ENCODE measurements at regions not wholly inside any gene's neighbourhood (a gene's known extent, or its start where the extent isn't known, plus 50 kb on each side); places are given as distances from the start of the nearest gene placed in this dataset.

GRCh38 chr4:24105327-24106038 is 215.6 kb upstream of the PPARGC1A start:
- DNase-seq (ENCODE audit: low read depth), result peak; percentile 72

GRCh38 chr4:24104158-24104565 is 214.3 kb upstream of the PPARGC1A start:
- no peak for DNase-seq (ENCODE audit: low read depth)

GRCh38 chr4:24103434-24104157 is 213.7 kb upstream of the PPARGC1A start:
- no peak for DNase-seq (ENCODE audit: low read depth)

DNA sequence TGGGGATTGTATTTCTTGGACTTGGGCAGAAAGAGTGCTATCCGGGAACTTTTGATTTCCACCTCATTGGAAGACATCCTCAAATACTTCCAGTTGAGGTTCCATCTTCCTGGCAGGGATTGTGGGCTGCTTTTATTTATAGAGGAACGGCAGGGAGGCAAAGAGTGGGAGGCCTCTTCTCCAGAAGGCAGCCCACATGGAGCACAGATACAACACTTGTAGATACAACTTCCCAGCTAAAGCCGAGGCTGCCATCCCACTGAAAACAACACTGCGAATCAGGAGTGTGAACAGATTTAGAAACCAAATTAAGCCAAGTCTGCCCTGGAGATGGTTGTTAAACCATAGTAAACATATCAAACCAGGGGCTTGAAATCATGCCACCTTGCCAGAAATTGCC is 212.8 kb upstream of the PPARGC1A start:
- no peak for DNase-seq (ENCODE audit: low read depth)

DNA sequence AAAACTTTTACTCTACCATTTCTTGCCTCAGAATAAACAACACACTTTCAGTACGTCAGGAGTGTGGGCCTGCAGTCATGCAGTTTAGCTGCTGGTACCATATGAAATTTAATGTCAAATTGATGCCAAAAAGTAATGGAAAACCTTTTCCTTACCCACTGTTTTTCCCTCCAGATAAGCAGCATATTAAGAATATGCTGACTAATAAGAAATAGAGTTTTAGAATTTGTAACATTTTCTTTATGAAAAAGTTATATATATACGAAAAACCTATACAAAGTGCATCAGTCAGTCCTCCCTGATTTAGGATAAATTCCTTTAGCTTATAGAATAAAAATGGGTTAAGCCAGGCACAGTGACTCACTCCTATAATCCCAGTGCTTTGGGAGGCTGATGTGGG is 206.8 kb upstream of the PPARGC1A start:
- DNase-seq (ENCODE audit: low read depth), result no peak

DNA sequence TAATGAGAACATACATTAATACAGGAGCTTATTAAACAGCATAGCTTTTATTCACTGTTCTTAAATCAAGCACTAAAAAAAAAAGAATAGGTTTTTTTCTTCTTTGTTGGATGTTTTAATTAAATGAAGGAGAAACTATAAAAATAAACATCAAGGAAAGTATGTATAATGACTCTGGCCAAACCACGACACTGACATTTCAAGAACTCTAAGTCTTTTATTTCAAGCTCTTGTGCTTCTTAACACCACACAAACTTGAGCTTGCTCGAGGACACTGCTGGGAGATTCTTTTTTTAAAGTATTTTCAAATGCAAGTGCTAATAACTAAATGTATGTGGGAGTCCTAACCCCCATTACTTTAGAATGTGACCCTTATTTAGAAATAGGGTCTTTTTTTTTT is 204.9 kb upstream of the PPARGC1A start:
- DNase-seq (ENCODE audit: low read depth), result no peak

- DNase-seq (ENCODE audit: low read depth), result no peak
Observed at GRCh38 chr4:24093446-24093845, 203.6 kb upstream of the PPARGC1A start.

DNA sequence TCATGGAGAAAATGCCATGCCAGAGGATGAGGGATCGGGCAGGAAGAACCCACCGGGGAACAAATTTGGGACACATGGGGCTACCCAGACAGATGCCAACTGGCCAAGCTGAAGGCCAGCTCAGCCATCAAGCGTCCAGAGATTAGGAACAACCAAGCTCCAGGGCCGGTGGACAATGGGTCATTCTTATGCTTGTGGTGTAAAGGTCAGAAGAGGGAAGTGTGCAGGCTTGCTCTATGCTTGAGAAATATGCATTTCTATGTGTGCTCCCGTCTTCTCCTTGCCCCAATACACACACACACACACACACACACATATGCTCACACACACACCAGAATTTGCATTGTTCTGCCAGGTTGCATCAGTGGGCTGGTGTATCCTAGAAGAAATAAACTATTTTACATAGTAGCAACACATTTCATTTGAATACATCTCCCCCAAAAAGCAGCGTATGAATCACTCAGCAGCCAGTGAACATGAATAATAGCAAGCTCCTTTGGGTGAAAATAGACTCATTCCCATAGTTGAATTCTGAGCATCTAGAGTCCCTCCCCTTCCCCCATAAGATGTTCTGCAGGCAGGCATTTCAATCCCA is 201.9 kb upstream of the PPARGC1A start:
- no peak for DNase-seq (ENCODE audit: low read depth)

DNA sequence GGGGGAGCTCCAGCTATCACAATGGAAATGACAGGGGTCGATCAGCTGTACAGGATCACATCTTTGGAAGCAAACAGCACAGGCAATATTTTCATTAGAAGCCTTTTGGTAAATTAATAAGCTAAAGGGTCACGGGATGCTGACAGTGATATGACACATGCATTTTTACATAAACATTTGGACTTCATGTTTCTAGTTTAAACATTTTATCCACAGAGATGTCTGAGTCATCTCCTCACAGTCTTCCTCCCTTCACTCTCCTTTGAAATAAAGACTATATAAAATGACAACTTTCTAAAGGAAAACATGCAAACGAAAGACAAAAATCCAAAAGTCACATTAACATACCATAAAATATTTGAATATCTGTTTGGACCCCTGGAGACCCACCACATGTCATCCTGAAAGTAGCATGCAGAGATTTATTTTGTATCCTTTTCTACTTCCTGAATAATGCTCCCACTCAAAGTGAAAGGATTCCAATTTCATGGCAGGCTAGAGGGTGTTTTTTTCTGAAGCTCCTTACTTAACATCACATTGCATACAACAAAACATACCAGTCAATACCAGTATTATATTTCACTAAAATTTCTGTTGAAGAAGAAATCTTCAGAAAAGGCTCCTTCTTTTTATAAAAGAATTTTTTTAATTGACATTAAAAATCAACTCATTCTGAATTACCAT is 200.1 kb upstream of the PPARGC1A start:
- DNase-seq (ENCODE audit: low read depth), result no peak

GRCh38 chr4:24080871-24081270 is 191.0 kb upstream of the PPARGC1A start:
- DNase-seq (ENCODE audit: low read depth), result no peak

DNA sequence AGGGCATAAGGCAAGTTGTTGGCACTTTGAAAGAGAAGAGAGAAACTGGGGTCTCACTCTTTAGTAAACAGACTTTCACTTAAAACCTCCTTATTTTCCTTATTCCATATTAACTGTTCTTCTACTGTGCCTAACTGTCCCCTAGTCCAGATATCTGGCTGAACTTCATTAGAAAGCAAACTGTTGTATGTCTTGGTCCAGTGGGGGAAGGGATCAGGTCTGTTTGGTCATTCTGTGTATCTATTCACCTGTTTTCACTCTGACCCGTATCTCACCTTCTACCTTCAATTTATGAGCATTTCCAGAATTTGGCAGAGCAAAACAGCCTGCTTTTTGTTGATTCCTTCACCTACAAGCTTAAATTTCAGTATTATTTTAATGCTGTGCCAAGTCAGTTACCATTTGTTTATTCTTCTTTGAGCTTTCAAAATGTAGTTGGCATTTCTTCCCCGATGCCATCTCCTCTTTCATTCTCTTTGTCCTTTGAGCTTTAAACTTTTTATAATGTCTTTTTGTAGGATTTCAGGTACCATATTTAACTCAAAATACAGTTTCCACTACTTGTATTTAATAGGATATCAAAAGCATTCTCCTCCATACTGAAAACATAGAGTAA is 188.6 kb upstream of the PPARGC1A start:
- no peak for DNase-seq (ENCODE audit: low read depth)

- DNase-seq (ENCODE audit: low read depth), result no peak
Observed at GRCh38 chr4:24076811-24077210, 187.0 kb upstream of the PPARGC1A start.

DNA sequence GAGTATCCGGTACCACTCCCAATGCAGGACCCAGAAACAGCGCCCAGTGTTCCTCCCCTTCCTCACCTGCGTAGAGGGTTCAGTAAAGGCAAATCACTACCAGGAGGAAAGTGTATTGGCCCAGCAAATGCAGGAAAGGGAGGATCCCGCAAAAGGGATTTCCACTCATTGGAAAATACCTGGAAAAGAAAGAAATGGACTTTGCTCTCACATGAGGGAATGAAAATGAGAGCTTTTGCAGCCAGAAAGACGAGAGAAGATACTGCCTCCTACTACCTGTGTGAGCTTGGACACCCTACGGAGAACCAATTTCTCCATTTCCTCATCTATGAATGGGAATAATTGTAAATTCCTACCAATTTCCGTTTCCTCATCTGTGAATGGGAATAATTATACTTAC is 184.1 kb upstream of the PPARGC1A start:
- no peak for DNase-seq (ENCODE audit: low read depth)

DNA sequence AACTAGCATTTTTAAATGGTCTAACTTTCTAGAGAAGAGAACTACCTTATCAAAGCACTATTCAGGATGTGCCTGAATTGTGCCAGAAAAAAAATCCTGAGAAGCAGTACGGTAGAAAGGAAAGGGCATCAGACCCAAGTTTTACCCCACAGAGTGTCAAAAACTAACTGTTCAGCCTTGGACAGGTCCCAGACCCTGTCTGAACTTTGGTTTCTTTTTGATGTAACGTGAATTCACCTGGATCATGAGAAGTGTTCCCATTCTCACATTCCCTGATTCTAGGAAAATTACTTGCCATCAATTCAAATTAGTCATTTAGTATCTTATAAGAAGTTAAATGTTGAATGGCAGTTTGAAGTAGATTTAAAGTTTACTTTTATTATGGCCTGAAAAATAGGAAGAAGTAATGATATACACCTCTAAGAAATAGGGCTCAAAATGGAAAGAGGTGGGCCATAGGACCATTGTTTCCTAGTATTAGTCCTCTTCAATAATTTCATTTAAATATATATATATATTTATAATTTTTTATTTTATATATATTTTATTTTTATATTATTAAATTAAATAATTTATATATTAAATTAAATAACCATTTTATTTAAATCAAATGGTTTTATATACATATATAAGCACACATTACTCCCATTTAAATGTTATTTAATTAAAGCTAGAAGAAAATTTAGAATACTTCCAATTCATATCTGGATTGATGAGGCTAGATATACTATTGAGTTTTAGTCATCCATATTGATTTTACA is 181.9 kb upstream of the PPARGC1A start:
- no peak for DNase-seq (ENCODE audit: low read depth)

GRCh38 chr4:24070117-24070516 is 180.3 kb upstream of the PPARGC1A start:
- DNase-seq (ENCODE audit: low read depth), result peak; percentile 74

DNA sequence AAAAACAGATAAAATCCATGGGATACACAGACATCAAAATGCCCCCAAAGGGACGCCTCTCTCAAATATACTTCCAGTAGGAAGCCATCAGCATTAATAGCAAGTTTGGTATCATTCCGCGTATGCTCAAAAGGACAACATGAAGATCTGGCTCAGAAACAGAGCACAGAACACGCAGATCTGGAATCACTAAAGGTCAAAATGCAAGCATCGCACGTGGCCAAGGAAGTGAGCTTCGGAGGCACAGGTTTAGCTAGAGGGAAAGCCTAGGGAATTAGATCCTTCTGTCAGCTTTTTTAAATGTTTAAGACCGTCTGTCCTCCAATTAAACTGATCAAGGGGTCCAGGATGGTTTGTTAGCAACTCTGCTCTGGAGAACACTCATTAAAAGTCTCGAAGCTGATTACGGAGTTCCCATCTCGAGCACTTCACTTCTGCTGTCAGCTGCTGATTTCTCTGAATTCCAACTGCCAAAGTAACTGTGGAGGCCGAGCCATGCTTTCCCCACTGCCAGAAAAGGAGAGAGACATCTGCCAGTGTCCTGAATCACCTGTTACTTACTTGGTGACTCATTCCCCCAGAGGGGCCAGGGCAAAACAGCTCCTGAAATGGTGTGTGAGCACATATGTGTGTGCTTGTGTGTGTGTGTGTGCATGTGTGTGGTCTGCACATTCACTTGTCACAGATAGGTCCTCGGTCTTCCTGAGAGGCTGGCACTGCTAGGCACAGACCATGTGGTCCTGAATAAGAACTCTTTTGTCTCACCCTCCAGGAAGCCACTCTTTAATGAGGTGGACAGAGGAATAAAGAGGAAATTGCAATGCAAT is 177.7 kb upstream of the PPARGC1A start:
- peak; percentile 30 for DNase-seq (ENCODE audit: low read depth)

GRCh38 chr4:24065974-24066373 is 176.1 kb upstream of the PPARGC1A start:
- DNase-seq (ENCODE audit: low read depth), result no peak

- no peak for DNase-seq (ENCODE audit: low read depth)
Observed at GRCh38 chr4:24063731-24064130, 173.9 kb upstream of the PPARGC1A start.

GRCh38 chr4:24060932-24061331 is 171.1 kb upstream of the PPARGC1A start:
- no peak for DNase-seq (ENCODE audit: low read depth)

DNA sequence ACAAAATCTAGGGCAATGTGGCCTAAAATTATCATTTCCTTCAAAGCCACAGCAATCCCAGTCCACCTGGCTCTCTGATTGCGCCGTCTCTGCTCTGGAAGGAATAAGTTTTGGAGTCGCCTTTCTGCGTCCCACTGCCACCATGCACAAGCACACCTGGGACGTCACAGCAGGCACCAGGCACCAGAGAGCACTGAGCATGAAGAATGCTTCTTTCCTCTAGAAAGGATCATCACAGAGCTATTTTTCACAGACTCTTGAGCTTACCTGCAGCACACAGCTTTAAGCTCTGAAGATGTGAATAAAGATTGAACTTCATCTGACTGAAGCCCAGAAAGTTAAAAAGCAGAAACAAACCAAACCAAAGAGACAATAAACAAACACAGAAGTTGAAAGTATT is 170.0 kb upstream of the PPARGC1A start:
- no peak for DNase-seq (ENCODE audit: low read depth)

Measured in non-pigmented ciliary epithelial cell (primary cell).